ENCODE measurements at regions not wholly inside any gene's neighbourhood (a gene's known extent, or its start where the extent isn't known, plus 50 kb on each side); places are given as distances from the start of the nearest gene placed in this dataset.

- no peak overlapping the region for H3K4me3 ChIP-seq (ENCODE audit: control insufficient read depth in 2 of 3, extremely low read depth in 1 of 3, insufficient read depth in 2 of 3, low read depth in 1 of 3, low read length in 3 of 3)
- no peak overlapping the region for H3K27ac ChIP-seq (ENCODE audit: control insufficient read depth, insufficient read depth, low read length)
- dilution Hi-C loops (cut with MboI; ENCODE audit: extremely low pct_ligation_motif_present, low sequenced_read_pairs): no loop called here
- H2AFZ ChIP-seq (ENCODE audit: control insufficient read depth, low read length): no peak overlapping the region
- H3K9ac ChIP-seq (ENCODE audit: control insufficient read depth, extremely low read depth, insufficient read depth, low read length): no peak overlapping the region
- H3K79me2 ChIP-seq (ENCODE audit: control insufficient read depth, insufficient read depth, low read length): no peaks in the 10 kb centered on the region
- peaks cover 34% of the 10 kb centered on the region for H3K4me1 ChIP-seq (ENCODE audit: control insufficient read depth, extremely low read depth, insufficient read depth, low read length)
- no peak for FAIRE-seq
- no peak for TF ChIP-seq CTCF (optimal IDR thresholded peaks at IDR 0.05 in 1 of 3, IDR thresholded peaks at IDR 0.05 in 1 of 3, conservative IDR thresholded peaks at IDR 0.05 in 1 of 3; ENCODE audit: extremely low read depth in 1 of 3, insufficient read depth in 2 of 3, low read length in 3 of 3)
- TF ChIP-seq EZH2 (IDR thresholded peaks at IDR 0.05; ENCODE audit: low read length): no peak
- no peaks in the 10 kb centered on the region for H4K20me1 ChIP-seq (ENCODE audit: control insufficient read depth, extremely low read depth, insufficient read depth, low read length)
- no peaks in the 10 kb centered on the region for H3K27me3 ChIP-seq (ENCODE audit: control insufficient read depth, extremely low read depth, insufficient read depth, low read length)
- H3K9me3 ChIP-seq (ENCODE audit: control insufficient read depth, low read depth, low read length): no peaks in the 10 kb centered on the region
- no peaks in the 10 kb centered on the region for H3K9me1 ChIP-seq (ENCODE audit: control insufficient read depth, extremely low read depth, insufficient read depth, low read length)
- DNase-seq (ENCODE audit: low read depth, low spot score): no peak
- no peaks in the 10 kb centered on the region for H3K36me3 ChIP-seq (ENCODE audit: control insufficient read depth in 2 of 2, extremely low read depth in 1 of 2, insufficient read depth in 2 of 2, low read length in 2 of 2)
- H3K4me2 ChIP-seq (ENCODE audit: control insufficient read depth, extremely low read depth, insufficient read depth, low read depth, low read length): no peak overlapping the region
These were observed 186.3 kb downstream of the EDN1 start for GRCh38 chr6:12476484-12476883.

- no peak for FAIRE-seq
- dilution Hi-C loops (cut with MboI; ENCODE audit: extremely low pct_ligation_motif_present, low sequenced_read_pairs): no loop called here
- Histone ChIP-seq H3K4me1 (ENCODE audit: control insufficient read depth, extremely low read depth, insufficient read depth, low read length) (peaks cover 27% of the 10 kb centered on the region), H3K79me2 (ENCODE audit: control insufficient read depth, insufficient read depth, low read length) (no peaks in the 10 kb centered on the region), H2AFZ (ENCODE audit: control insufficient read depth, low read length) (no peak overlapping the region), H3K9me1 (ENCODE audit: control insufficient read depth, extremely low read depth, insufficient read depth, low read length) (no peaks in the 10 kb centered on the region), H3K9me3 (ENCODE audit: control insufficient read depth, low read depth, low read length) (no peaks in the 10 kb centered on the region), H3K9ac (ENCODE audit: control insufficient read depth, extremely low read depth, insufficient read depth, low read length) (no peak overlapping the region), H3K36me3 (ENCODE audit: control insufficient read depth in 2 of 2, extremely low read depth in 1 of 2, insufficient read depth in 2 of 2, low read length in 2 of 2) (no peaks in the 10 kb centered on the region), H3K27me3 (ENCODE audit: control insufficient read depth, extremely low read depth, insufficient read depth, low read length) (no peaks in the 10 kb centered on the region), H3K27ac (ENCODE audit: control insufficient read depth, insufficient read depth, low read length) (no peak overlapping the region), H3K4me3 (ENCODE audit: control insufficient read depth in 2 of 3, extremely low read depth in 1 of 3, insufficient read depth in 2 of 3, low read depth in 1 of 3, low read length in 3 of 3) (no peak overlapping the region), H4K20me1 (ENCODE audit: control insufficient read depth, extremely low read depth, insufficient read depth, low read length) (no peaks in the 10 kb centered on the region), H3K4me2 (ENCODE audit: control insufficient read depth, extremely low read depth, insufficient read depth, low read depth, low read length) (no peak overlapping the region)
- TF ChIP-seq CTCF (optimal IDR thresholded peaks at IDR 0.05 in 1 of 3, IDR thresholded peaks at IDR 0.05 in 1 of 3, conservative IDR thresholded peaks at IDR 0.05 in 1 of 3; ENCODE audit: extremely low read depth in 1 of 3, insufficient read depth in 2 of 3, low read length in 3 of 3) (no peak), EZH2 (IDR thresholded peaks at IDR 0.05; ENCODE audit: low read length) (no peak)
- no peak for DNase-seq (ENCODE audit: low read depth, low spot score)
These were observed 187.5 kb downstream of the EDN1 start for GRCh38 chr6:12477616-12478015.
